GM21825 (cell line): ENCODE measurements at regions not wholly inside any gene's neighbourhood (a gene's known extent, or its start where the extent isn't known, plus 50 kb on each side); places are given as distances from the start of the nearest gene placed in this dataset.

ENCODE experiments used
- ATAC-seq: cut with Tn5 transposase; IDR thresholded peaks from one replicate; pipeline ENCODE4 v1.9.1; 2021; ENCODE audit warnings: mild to moderate bottlenecking, moderate library complexity; ENCODE audit not compliant: unreplicated experiment

DNA sequence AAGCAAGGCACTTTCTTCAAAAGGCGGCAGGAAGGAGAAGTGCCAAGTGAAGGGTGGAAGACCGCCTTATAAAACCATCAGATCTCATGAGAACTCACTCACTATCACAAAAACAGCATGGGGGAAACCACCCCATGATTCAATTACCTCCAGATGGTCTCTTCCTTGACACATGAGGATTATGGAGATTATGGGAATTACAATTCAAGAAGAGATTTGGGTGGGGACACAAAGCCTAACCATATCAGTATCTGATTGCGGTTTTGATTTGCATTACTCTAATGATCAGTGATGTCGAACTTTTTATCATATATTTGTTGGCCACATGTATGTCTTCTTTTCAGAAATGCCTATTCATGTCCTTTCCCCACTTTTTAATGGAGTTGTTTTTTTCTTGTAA, 549.3 kb upstream of the IL12A start:
- no peak for ATAC-seq

DNA sequence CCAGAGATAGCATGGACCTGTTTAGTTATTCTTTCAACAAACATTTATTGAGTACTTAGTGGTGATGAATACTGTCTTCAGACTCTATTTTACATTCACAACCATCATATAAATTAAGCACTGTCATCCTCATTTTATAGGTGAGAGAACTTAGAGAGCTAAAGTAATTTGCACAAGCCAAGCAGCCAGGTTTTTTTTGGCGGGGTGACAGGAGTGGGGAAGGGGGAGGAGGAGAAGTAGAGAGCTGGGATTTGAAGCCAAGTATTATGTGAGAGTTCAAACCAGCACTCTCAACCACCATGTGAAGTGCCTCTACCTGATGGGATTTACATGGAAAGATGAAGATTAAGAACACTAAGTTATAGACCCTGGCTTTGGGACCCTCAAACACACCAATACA, 547.4 kb upstream of the IL12A start:
- ATAC-seq: no peak

DNA sequence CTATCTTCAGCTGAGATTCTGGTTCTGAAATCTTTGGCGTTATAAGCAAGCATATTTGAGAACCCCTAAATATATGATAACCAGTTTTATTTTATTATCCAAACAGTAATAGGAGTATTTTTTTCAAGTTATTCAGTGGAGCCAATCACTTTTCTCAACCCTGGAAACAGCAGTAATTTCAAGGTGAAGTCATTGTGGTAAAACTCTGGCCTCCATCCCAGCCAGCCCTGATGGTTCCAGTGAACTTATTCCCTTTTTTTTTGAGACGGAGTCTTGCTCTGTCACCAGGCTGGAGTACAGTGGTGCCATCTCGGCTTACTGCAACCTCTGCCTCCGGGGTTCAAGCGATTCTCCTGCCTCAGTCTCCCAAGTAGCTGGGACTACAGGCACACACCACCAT, 545.4 kb upstream of the IL12A start:
- ATAC-seq: no peak

DNA sequence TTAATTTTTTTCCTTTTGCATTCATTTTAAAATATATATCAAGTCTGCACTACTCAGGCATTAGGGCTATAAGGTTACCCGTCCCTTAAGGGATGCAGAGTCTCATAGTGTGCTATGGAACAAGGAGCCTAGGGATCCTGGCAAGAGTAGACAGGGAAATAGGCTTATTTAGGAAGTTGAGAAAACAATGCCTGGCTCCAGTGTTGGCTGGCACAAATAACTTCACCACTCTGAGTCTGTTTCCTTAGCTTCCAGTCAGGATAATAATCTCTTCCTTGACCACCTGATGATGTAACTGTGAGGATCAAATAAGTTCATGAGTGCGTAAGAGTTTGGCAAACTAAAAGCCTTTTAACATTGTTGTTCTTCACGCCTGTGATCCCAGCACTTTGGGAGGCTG, 540.8 kb upstream of the IL12A start:
- no peak for ATAC-seq

DNA sequence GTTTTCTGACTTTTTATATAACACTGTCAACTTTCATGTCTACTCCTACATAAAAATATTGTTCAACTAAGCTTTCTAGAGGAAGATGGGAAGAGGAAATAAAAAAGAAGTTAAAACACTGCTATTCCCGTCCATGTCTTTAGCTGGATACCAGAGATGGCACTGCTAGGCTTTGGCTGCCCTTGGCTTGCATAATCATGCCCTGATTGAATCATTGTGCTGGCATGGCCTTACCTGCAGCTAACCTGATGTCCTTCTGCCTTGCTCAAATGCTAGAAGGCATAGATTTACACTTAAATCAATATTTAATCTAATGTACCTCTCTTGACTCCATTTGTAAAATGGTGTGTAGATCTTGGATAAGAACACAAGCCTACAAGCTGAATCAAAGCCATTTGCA, 539.7 kb upstream of the IL12A start:
- no peak for ATAC-seq

DNA sequence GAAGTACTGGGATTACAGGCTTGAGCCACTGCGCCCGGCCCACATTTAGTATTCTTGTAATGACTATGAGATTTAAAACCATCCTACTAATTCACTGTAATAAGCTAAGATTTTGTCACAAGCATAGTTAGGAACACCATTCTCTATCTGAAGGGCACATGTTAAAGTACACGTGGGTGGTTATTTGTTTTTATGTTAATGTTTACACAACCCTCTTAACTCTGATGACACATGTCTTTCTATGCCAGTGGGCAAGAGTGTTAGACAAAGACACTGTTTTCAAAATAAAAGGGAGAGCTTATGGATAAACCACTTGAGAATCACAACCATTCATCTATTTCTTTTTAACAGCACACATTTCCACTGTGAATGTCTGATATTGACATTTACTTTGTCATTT, 537.6 kb upstream of the IL12A start:
- ATAC-seq: no peak

DNA sequence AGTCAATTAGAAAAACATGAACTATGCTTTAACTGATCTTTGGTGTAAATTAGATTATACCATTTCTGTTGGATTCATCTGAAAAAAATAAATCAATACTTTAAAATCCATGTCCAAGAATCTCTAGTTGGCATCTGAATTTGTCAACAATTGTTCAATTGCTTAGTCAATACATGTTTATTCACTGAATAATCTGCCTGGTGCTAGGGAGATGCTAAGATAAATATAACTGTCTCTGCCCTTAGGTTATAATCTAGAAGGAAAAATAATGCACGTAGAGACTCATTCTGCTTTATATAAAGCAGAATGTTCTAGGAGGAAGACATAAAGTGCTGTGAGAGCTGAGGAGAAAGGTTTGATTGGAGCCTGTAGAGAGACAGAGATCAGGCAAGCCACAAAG, 537.2 kb upstream of the IL12A start:
- ATAC-seq: no peak

DNA sequence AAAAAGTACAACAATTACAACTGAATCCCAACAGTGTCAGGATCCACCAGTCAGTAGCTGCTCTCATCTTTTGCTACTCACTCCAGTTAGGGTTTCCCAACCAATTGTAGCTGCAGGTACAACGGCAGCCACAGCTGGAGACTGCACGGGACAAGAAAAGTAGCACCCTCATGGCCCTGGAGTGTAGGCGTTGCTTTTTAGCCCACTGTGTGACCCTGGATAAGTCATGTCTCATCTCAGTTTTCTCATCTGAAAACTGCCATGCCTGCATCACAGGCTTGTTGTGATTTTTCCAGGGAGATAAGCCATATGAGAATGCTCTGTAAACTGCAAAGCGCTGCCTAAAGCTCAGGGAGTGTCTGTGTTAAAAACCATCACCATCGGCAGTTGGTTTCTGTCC, 535.6 kb upstream of the IL12A start:
- ATAC-seq: no peak

DNA sequence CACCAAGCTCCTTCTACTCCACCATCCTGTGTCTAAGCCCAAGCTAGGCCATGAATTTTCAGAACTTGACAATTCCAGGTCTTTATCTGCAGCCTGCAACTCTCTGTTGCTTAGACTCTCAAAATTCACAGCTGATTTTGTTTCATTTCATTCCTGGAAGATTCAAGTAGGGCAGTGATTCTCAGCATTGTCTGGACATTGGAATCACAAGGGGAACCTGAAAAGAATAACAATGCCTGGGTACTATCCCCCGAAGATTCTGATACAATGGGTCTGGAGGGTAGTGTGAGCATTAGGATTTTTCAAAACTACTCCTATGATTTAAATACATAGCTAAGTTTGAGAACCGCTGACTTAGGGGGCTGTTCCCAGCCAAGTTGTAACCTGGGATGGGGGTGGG, 534.7 kb upstream of the IL12A start:
- no peak for ATAC-seq

DNA sequence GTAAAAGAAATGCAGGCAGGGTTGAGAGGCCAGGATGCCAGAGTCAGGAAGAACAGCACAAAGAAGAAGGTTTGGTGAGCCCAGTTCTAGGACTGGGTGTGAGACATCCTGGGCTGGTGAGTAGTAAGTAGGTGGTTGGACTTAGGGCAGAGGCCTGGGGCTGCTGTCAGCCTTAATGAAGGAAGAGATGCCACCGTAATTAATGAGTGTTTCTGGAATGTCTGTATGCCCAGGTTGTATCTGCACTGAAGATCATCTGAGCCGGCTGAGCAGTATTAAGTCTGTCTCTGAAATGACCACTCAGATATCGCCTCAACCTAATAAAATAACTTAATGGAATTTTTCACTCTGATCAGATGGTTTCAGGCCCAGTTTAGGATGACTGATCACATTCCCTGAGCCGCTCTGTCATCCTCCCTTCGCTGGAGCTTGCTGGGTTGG, 532.9 kb upstream of the IL12A start:
- no peak for ATAC-seq

DNA sequence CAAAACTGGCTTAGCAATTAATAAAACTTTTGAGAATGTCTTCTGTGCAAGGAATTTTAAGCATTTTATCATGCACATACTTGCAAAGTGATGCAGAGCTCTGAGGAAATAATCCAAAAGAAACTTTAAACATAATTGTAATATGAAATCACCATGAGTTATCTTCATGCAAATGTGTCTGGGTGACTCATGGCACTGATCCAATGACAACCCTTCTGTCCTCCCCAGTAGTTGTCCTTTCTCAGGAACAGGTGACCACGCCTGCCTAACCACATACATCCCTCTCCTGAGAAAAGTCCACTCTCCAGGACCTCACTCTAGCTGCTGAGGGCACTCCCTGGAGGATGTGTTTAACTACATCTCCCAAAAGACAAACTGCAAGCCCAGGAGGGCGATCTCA, 530.6 kb upstream of the IL12A start:
- no peak for ATAC-seq

DNA sequence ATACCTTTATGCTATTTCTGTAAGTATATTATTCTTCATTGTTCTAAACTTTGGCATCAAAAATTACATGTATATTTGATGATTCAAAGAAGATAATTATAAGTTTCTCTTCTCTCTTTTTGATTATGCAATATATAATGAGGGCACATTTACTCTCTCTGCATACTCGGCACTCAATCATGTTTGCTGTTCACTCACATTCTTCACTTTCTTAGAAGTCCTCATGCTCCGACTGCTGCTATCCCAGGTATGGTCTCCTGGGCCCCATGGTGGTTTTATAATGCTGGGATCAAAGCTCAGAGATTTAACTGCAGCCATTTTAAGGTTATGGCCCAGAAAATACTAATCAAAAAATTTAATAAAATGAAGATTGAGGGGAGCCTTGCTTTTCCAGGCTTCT, 529.7 kb upstream of the IL12A start:
- ATAC-seq: no peak

DNA sequence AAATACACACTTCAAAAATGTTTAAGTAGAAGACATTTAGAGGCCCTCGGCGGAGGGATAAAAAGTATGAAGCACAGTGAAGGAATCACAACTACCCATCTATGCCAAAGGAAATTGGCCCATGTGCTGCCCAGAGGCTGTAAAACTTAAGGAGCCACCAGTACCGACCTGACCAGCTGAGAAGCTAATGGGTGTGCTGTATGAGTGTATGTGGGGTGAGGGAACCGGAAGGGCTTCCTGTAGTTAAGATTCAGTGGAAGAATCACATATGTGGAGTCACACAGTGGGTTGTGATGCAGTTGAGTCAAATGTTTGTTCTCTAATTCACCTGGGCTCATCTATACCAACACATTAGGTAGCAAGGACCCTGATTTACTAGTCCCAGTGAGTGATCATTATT, 516.0 kb upstream of the IL12A start:
- no peak for ATAC-seq

DNA sequence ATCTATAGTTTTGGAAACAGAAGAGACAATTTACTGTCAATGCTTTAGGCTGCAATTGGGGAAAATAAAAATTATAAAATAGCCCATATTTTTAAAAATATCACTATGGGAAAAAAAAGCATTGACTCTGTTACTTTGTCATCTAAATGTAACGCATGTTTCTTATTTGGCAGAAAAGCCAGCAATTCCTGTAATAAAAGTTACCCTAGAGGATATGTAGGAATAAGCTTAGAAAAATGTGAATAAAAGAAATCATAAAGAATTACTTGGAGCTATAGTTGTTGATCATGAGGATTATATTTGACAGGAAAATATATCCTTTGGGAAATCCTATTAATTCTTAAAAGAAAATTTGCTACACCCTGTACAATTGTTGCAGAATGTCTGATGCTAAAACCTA, 515.4 kb upstream of the IL12A start:
- no peak for ATAC-seq

DNA sequence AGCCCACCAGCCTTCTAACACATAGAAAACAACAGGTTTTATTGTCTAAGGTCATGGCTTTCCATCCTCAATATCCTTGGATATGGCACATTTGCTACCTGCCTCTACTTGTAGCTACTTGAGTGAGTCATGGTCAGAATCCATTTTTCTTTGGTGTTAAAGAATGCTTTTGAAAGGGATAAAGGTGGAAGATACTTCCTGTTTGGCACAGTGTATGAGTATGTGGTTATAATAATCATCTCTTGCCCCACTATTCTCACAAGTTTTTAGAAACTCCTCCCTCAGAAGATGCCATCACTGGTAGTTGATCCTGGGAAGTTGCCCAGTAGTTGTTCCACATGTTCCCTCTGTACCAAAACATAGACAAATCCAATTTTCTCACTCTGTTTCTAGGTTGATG, 508.6 kb upstream of the IL12A start:
- no peak for ATAC-seq

DNA sequence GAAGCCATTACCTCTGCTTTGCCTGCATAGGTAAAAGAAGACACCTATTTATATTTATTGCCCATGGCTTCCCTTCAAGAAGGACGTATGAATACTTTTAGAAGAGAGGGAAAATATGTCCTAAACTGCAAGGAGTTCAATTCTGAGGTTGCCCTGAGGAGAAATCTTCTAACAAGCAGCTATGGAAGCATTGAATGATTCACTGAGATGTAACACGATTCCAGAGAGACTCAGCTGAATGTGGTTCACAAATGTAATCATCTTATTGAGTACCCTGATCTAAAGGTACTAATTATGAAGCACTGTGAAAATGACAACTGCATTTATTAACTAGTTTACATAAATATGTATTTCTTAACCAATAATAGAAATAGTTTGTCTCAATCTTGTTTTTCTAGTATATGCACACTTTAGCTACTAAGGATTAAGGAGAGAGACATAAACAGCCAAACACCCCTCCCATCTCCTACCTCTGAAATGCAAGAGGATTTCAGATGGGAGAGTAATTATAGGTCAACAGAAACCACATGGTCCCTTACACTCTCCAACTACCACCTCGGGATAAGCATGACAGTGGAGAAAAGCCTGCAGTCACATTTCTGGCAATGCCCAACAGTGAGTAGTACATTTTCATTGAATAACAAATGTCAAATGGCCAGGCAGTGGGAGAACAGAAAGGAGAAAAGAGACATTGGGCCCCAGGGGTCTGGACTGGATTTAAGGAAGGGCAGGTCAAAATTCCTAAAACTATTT, 506.2 kb upstream of the IL12A start:
- ATAC-seq: no peak

DNA sequence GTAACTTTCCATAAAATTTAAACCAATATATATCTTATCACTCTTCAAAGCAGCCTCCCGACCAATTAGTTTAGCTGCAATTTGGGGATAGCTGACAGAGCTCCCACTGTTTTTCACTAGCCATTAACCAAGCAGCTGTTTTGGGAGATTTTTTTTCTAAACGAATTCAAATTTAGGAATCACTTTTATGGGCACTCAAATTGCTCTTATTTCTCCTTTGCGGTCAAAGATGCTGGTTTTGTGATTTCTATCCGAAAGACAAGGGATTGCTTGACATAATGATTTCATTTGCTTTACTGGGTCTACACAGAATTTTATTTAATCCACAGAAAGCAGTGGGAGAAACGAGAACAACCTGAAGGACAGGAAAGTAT, 505.7 kb upstream of the IL12A start:
- no peak for ATAC-seq

DNA sequence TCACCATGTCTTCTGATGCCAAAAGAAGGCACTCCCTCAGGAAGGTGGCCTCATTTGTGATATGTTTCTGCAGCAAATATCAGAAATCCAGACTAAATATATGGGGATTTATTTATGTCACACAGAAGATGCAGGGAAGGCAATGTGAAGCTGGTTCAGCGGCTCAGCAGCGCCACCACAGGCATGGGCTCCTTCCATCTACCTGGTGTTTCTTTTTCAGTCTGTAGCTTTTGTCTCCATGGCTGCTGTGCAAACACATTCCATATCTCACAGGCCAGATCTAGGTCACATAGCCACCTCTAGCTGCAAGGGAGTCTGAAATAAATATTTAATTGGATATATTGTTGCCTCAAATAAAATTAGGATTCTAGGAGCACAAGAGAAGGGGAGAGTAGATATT, 502.1 kb upstream of the IL12A start:
- no peak for ATAC-seq

DNA sequence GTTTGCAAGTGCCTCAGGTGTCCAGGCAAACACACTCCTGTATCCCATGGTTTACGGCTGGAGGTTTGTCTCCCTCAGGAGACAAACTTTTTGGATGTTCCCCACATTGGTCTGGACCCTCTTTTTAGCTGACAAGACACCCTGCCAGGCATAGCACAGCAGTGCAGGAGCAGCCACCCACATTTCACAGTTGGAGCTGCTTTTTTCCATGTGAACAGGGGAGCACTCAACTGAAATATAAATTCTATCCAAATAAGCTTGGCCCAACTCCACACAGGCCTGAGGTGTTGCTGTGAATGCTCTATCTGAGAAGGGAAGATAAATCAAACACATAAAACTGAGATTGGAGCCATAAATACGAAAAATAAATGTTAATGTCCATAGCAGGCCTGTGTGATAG, 501.3 kb upstream of the IL12A start:
- no peak for ATAC-seq

DNA sequence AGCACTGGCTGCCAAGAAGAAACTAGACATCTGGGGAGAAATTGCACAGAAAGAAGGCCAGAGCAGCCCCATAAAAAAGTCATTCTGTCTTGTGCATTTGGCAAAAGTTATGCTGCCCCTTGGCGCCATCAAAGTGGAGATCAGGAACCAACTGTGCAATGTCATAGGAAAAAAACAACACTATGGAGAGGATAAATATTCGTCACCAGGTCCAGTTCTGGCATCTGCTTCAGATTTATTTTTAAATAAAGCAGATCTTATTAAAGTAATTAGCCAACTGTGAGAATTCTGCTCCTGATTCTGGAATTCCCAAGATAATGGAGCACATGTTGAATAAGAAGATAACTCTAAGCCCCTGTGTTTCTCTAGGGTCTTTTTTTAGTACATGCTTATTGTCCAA, 500.0 kb upstream of the IL12A start:
- ATAC-seq: no peak

DNA sequence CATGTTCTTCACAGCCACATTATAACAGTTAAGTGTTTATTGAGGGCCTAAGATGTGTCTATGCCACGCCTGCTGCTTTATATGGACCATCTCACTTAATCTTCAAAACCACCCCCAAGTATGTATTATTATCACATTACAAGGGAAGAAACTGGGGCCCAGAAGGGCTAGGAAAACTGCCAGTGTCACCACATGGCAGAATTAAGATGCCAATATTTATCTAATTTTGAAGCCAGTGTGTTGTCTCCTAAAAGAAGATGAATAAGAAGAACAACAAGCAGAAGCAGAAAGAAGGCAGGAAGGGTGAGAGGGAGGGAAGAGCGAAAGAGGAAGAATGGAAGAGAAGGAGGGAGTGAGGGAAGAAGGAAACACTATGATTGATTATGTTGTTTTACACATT, 491.3 kb upstream of the IL12A start:
- no peak for ATAC-seq

DNA sequence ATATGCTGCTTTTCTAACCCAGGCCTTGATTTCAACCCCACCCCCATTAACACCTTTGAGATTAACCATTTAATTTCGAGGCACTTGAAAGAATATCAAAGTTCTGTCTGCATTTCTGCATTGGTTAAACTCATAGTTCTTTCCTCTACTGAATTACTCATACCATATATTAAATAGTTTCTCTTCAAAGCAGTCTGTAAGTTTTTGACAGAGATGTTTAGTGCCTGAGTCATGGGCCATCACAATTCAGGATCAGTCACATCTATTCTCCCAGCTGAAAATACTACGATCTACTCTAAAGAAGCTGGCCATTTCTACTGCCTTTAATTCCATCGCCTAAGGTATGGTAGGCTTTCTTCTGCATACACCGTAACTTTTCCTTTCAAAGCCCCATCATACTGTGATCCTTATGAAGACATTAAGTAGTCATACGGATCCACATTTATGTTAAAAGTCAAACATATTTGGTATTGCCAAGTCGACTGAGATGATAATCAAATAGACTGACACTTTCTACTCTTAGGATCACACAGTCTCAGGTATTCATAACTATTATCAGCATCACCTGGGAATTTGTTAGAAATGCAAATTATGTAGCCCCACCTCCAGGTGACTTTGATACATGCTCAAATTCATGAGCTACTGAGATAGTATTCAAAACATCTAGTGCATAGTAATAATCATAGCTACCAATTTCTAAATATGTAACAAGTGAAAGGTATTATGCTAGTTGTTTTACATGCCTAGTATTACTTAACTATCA, 489.4 kb upstream of the IL12A start:
- ATAC-seq: no peak

DNA sequence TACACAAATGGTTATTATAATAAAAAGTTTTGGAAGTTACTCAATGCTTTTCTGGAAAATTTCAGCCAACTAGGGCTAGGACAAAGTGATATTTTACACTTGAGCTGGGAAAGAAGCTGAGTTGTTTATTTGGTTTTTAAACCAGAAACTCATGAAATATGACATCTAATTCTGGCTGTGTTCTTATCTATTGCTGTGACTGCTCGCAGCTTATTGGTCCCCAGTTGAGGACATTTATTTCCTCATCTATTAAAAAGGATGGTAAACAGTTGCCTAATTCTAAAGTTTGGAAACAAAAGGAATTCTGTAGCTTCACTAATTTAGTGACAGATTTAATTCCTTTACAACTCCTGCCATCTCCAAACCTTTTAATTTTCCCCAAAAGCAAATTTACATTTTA, 487.6 kb upstream of the IL12A start:
- ATAC-seq: no peak
